Colonic mucosa (tissue), 4 donors: ENCODE measurements at regions not wholly inside any gene's neighbourhood (a gene's known extent, or its start where the extent isn't known, plus 50 kb on each side); places are given as distances from the start of the nearest gene placed in this dataset.

Source experiments
- DNase-seq: peaks from one replicate; pipeline ENCODE4 v3.0.0-alpha.2; 2020
- H3K27ac ChIP-seq: fragments of 200-600 bp; one replicate; pipeline ENCODE4 v1.8.0; 2021
- H3K27me3 ChIP-seq: fragments of 200-600 bp; one replicate; pipeline ENCODE4 v1.8.0; 2021
- H3K36me3 ChIP-seq: fragments of 200-600 bp; one replicate; pipeline ENCODE4 v1.8.0; 2021
- H3K4me1 ChIP-seq: fragments of 200-600 bp; one replicate; pipeline ENCODE4 v1.8.0; 2021; ENCODE audit warnings: mild to moderate bottlenecking
- H3K4me3 ChIP-seq: fragments of 200-600 bp; one replicate; pipeline ENCODE4 v1.8.0; 2021
- H3K9ac ChIP-seq, 2 donors: one replicate each; pipeline ENCODE4 v1.7.0; 2013; ENCODE audit warnings: control low read depth in 2 of 2, low read depth in 2 of 2, low read length in 2 of 2
- H3K9me3 ChIP-seq: fragments of 200-600 bp; one replicate; pipeline ENCODE4 v1.8.0; 2021
- CTCF ChIP-seq: fragments of 200-600 bp; IDR thresholded peaks from one replicate; pipeline ENCODE4 v1.8.0; 2022; ENCODE audit warnings: antibody characterized with exemption, mild to moderate bottlenecking
- intact Hi-C: fragments of 100-400 bp; cut with DNase I; formaldehyde crosslinking; loops from one replicate; pipeline ENCODE4 v1.14.1; 2022
- donor health status: healthy.
- donor health status: DM: no; HTN: no; CAD: no.
- donor health status: DM: no; HTN: no; CAD: no.

GRCh38 chrX:139191746-139192385 is 338.7 kb upstream of the F9 start:
- DNase-seq = no peak
- Histone ChIP-seq H3K27ac (no peak overlapping the region), H3K4me1 (no peaks in the 10 kb centered on the region), H3K4me3 (no peak overlapping the region), H3K36me3 (no peaks in the 10 kb centered on the region), H3K27me3 (no peaks in the 10 kb centered on the region), H3K9me3 (no peaks in the 10 kb centered on the region), H3K9ac (no peak overlapping the region)
- intact Hi-C loops = no loop called here
- TF ChIP-seq CTCF = no peak

GRCh38 chrX:139191286-139191685 is 339.3 kb upstream of the F9 start:
- no peaks in the 10 kb centered on the region for H3K27me3 ChIP-seq
- intact Hi-C loops = no loop called here
- no peak overlapping the region for H3K9ac ChIP-seq
- no peak for DNase-seq
- no peak overlapping the region for H3K27ac ChIP-seq
- no peaks in the 10 kb centered on the region for H3K9me3 ChIP-seq
- no peaks in the 10 kb centered on the region for H3K36me3 ChIP-seq
- TF ChIP-seq CTCF = no peak
- no peak overlapping the region for H3K4me3 ChIP-seq
- no peaks in the 10 kb centered on the region for H3K4me1 ChIP-seq

- H3K9ac ChIP-seq = no peak overlapping the region
- H3K36me3 ChIP-seq = no peaks in the 10 kb centered on the region
- no peak for TF ChIP-seq CTCF
- DNase-seq = no peak
- no peaks in the 10 kb centered on the region for H3K27me3 ChIP-seq
- no peak overlapping the region for H3K4me3 ChIP-seq
- H3K9me3 ChIP-seq = no peaks in the 10 kb centered on the region
- intact Hi-C loops = no loop called here
- no peak overlapping the region for H3K27ac ChIP-seq
- no peaks in the 10 kb centered on the region for H3K4me1 ChIP-seq
These were observed 342.8 kb upstream of the F9 start for GRCh38 chrX:139187738-139188137.

GRCh38 chrX:139186991-139187390 is 343.5 kb upstream of the F9 start:
- intact Hi-C loops = no loop called here
- no peaks in the 10 kb centered on the region for H3K36me3 ChIP-seq

GRCh38 chrX:139179592-139179991 is 350.9 kb upstream of the F9 start:
- no peak for DNase-seq
- Histone ChIP-seq H3K27me3 (no peaks in the 10 kb centered on the region), H3K9me3 (no peaks in the 10 kb centered on the region), H3K4me3 (no peak overlapping the region), H3K27ac (no peak overlapping the region), H3K36me3 (no peaks in the 10 kb centered on the region), H3K4me1 (no peaks in the 10 kb centered on the region), H3K9ac (no peak overlapping the region)
- intact Hi-C loops = no loop called here
- no peak for TF ChIP-seq CTCF

More at GRCh38 chrX:139186991-139187390, 343.5 kb upstream of the F9 start:
- Histone ChIP-seq H3K9ac (no peak overlapping the region), H3K4me1 (no peaks in the 10 kb centered on the region), H3K27me3 (no peaks in the 10 kb centered on the region), H3K27ac (no peak overlapping the region), H3K4me3 (no peak overlapping the region), H3K9me3 (no peaks in the 10 kb centered on the region)
- no peak for TF ChIP-seq CTCF
- no peak for DNase-seq
